ENCODE measurements at regions not wholly inside any gene's neighbourhood (a gene's known extent, or its start where the extent isn't known, plus 50 kb on each side); places are given as distances from the start of the nearest gene placed in this dataset.

GRCh38 chr1:59115865-59116264, 181.0 kb upstream of the FGGY start:
- TF ChIP-seq, protein P1, sequence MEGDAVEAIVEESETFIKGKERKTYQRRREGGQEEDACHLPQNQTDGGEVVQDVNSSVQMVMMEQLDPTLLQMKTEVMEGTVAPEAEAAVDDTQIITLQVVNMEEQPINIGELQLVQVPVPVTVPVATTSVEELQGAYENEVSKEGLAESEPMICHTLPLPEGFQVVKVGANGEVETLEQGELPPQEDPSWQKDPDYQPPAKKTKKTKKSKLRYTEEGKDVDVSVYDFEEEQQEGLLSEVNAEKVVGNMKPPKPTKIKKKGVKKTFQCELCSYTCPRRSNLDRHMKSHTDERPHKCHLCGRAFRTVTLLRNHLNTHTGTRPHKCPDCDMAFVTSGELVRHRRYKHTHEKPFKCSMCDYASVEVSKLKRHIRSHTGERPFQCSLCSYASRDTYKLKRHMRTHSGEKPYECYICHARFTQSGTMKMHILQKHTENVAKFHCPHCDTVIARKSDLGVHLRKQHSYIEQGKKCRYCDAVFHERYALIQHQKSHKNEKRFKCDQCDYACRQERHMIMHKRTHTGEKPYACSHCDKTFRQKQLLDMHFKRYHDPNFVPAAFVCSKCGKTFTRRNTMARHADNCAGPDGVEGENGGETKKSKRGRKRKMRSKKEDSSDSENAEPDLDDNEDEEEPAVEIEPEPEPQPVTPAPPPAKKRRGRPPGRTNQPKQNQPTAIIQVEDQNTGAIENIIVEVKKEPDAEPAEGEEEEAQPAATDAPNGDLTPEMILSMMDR (IDR thresholded peaks at IDR 0.05), result no peak
- no peak for TF ChIP-seq POLR2A (IDR thresholded peaks at IDR 0.05)
